ENCODE measurements at regions not wholly inside any gene's neighbourhood (a gene's known extent, or its start where the extent isn't known, plus 50 kb on each side); places are given as distances from the start of the nearest gene placed in this dataset.

- no peaks in the 10 kb centered on the region for H3K36me3 ChIP-seq (ENCODE audit: control insufficient read depth in 2 of 2, insufficient read depth in 2 of 2, low read length in 1 of 2)
- no peaks in the 10 kb centered on the region; the same call in 2 of the 3 replicates for H3K9me3 ChIP-seq (replicated peaks; ENCODE audit: control insufficient read depth, insufficient read depth, low read length)
- no peak overlapping the region for H2AFZ ChIP-seq (ENCODE audit: control insufficient read depth, low read depth, low read length)
- no peaks in the 10 kb centered on the region for H3K4me1 ChIP-seq (ENCODE audit: control insufficient read depth, insufficient read depth, low read length)
- 27% methylated on average over 19 of the region's 19 CpGs for WGBS (ENCODE audit: insufficient coverage, insufficient replicate concordance, low lambda C conversion rate, missing lambda C conversion rate)
- no peaks in the 10 kb centered on the region for H4K20me1 ChIP-seq (ENCODE audit: control insufficient read depth, insufficient read depth)
- CTCF ChIA-PET, result no interaction called here
- H3K4me2 ChIP-seq (ENCODE audit: control insufficient read depth, insufficient read depth), result no peak overlapping the region
- H3K27me3 ChIP-seq (replicated peaks in 1 of 2; ENCODE audit: control insufficient read depth in 2 of 2, insufficient read depth in 2 of 2, low read length in 1 of 2), result no peaks in the 10 kb centered on the region; a peak in 1 of 4 replicates
- POLR2A ChIA-PET, result no interaction called here
- H3K9ac ChIP-seq (ENCODE audit: control insufficient read depth, insufficient read depth, low read length), result no peak overlapping the region
- no peak overlapping the region for H3K4me3 ChIP-seq
- RAD21 ChIA-PET (ENCODE audit: unreplicated experiment), result no interaction called here
- BruUV-seq (replicated peaks), result no TSS peak
- no peak overlapping the region for H3K27ac ChIP-seq (ENCODE audit: control insufficient read depth, insufficient read depth)
- FAIRE-seq (no peak), DNase-seq (ENCODE audit: low read depth, low spot score) (no peak), ATAC-seq (no peak)
- in situ Hi-C loops (cut with MboI), result no loop called here
- TF ChIP-seq NBN (IDR thresholded peaks at IDR 0.05) (no peak), SMAD5 (IDR thresholded peaks at IDR 0.05; ENCODE audit: low read depth) (no peak), TCF3 (IDR thresholded peaks at IDR 0.05; ENCODE audit: borderline replicate concordance, insufficient read depth, low read depth, low read length) (no peak), ATF7 (IDR thresholded peaks at IDR 0.05; ENCODE audit: low read depth) (no peak), MTA2 (IDR thresholded peaks at IDR 0.05; ENCODE audit: low read depth) (no peak), RCOR1 (conservative IDR thresholded peaks at IDR 0.05; ENCODE audit: low read depth, low read length) (no peak), PBX3 (IDR thresholded peaks at IDR 0.05; ENCODE audit: insufficient replicate concordance, low read depth, low read length) (no peak), STAT3 (IDR thresholded peaks at IDR 0.05; ENCODE audit: low read depth, low read length) (no peak), HCFC1 (IDR thresholded peaks at IDR 0.05; ENCODE audit: low read length) (no peak), SP1 (IDR thresholded peaks at IDR 0.05; ENCODE audit: low read depth, low read length) (no peak), POLR2AphosphoS2 (IDR thresholded peaks at IDR 0.05; ENCODE audit: low read depth, low read length) (no peak), ZNF274 (IDR thresholded peaks at IDR 0.05; ENCODE audit: insufficient read depth, insufficient read length) (no peak), RAD51 (IDR thresholded peaks at IDR 0.05) (no peak), SKIL (IDR thresholded peaks at IDR 0.05; ENCODE audit: low read depth, poor library complexity, severe bottlenecking) (no peak)
- TF ChIP-seq, protein P1, sequence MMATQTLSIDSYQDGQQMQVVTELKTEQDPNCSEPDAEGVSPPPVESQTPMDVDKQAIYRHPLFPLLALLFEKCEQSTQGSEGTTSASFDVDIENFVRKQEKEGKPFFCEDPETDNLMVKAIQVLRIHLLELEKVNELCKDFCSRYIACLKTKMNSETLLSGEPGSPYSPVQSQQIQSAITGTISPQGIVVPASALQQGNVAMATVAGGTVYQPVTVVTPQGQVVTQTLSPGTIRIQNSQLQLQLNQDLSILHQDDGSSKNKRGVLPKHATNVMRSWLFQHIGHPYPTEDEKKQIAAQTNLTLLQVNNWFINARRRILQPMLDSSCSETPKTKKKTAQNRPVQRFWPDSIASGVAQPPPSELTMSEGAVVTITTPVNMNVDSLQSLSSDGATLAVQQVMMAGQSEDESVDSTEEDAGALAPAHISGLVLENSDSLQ (IDR thresholded peaks at IDR 0.05), result no peak
- TF ChIP-seq, protein P2, sequence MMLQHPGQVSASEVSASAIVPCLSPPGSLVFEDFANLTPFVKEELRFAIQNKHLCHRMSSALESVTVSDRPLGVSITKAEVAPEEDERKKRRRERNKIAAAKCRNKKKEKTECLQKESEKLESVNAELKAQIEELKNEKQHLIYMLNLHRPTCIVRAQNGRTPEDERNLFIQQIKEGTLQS (IDR thresholded peaks at IDR 0.05; ENCODE audit: borderline replicate concordance, extremely low read depth, low read depth, low read length), result no peak
- intact Hi-C loops (cut with micrococcal nuclease; ENCODE audit: unreplicated experiment), result no loop called here
- no peaks in the 10 kb centered on the region for H3K79me2 ChIP-seq (ENCODE audit: control insufficient read depth, insufficient read depth, low read length)
- SMC1A ChIA-PET (ENCODE audit: uncharacterized antibody, unreplicated experiment), result no interaction called here
Observed at GRCh38 chr2:239502430-239503186, 101.8 kb upstream of the HDAC4 start.

Data from GM12878 (cell line).